GM12878 (cell line): ENCODE measurements at regions not wholly inside any gene's neighbourhood (a gene's known extent, or its start where the extent isn't known, plus 50 kb on each side); places are given as distances from the start of the nearest gene placed in this dataset.

Experiments used
- ATAC-seq: fragments of 200-7000 bp; cut with Tn5 transposase; 3 replicates; pipeline ENCODE4 v1.9.1; 2020; ENCODE audit warnings: mild to moderate bottlenecking, moderate library complexity
- BruUV-seq: library from RNA; stranded (reverse); fragments of 400-500 nt; replicated peaks from 2 replicates; lab custom pipeline; 2021; lab: Mats Ljungman, UMichigan
- CTCF ChIA-PET: fragments of 300-600 bp; sonication (Branson Sonifier 250); formaldehyde crosslinking; extraction: SDS; loops from one replicate; lab custom pipeline; 2021; ENCODE audit warnings: inconsistent platforms; lab: Yijun Ruan, JAX
- POLR2A ChIA-PET: fragments of 350-600 bp; formaldehyde crosslinking; extraction: SDS; loops from one replicate; lab custom pipeline; 2021; ENCODE audit warnings: inconsistent platforms; lab: Charles Lee
- RAD21 ChIA-PET: fragments of 300-600 bp; sonication (Branson Sonifier 250); formaldehyde crosslinking; loops from one replicate; lab custom pipeline; 2023; ENCODE audit warnings: antibody characterized with exemption; ENCODE audit not compliant: unreplicated experiment; lab: Charles Lee
- SMC1A ChIA-PET: fragments of 300-600 bp; sonication (Branson Sonifier 250); formaldehyde crosslinking; loops from one replicate; lab custom pipeline; 2023; ENCODE audit not compliant: unreplicated experiment, uncharacterized antibody; lab: Charles Lee
- DNase-seq: peaks from one replicate; pipeline ENCODE4 v3.0.0-alpha.2; 2011; ENCODE audit warnings: low read depth, low spot score
- FAIRE-seq: peaks from 3 replicates; lab custom pipeline; 2011; peaks lifted over from hg19 to GRCh38; lab: Jason Lieb, UNC
- H2AFZ ChIP-seq: 2 replicates; pipeline ENCODE4 v1.6.0; 2011; ENCODE audit warnings: low read depth, low read length, control low read depth; ENCODE audit not compliant: control insufficient read depth
- H3K27ac ChIP-seq: 2 replicates; pipeline ENCODE4 v1.5.1; 2011; ENCODE audit warnings: control low read depth; ENCODE audit not compliant: control insufficient read depth, insufficient read depth
- H3K27me3 ChIP-seq, 2 experiments: replicated peaks in 1 of 2; 2 replicates each; pipeline versions ENCODE4 v1.6.0 to v1.6.1; 2011; ENCODE audit warnings: low read length in 1 of 2; ENCODE audit not compliant: control insufficient read depth in 2 of 2, insufficient read depth in 2 of 2
- H3K36me3 ChIP-seq, 2 experiments: 2 replicates each; pipeline ENCODE4 v1.5.1; 2011; ENCODE audit warnings: low read length in 1 of 2; ENCODE audit not compliant: control insufficient read depth in 2 of 2, insufficient read depth in 2 of 2
- H3K4me1 ChIP-seq: 2 replicates; pipeline ENCODE4 v1.6.1; 2011; ENCODE audit warnings: mild to moderate bottlenecking, low read length, moderate library complexity, mixed read lengths; ENCODE audit not compliant: control insufficient read depth, insufficient read depth
- H3K4me2 ChIP-seq: 2 replicates; pipeline ENCODE4 v1.6.0; 2011; ENCODE audit warnings: control low read depth; ENCODE audit not compliant: control insufficient read depth, insufficient read depth
- H3K4me3 ChIP-seq: fragments of 200-600 bp; sonication (generic); 2 replicates; pipeline ENCODE4 v1.5.1; 2016
- H3K79me2 ChIP-seq: 2 replicates; pipeline ENCODE4 v1.6.0; 2011; ENCODE audit warnings: low read length; ENCODE audit not compliant: control insufficient read depth, insufficient read depth
- H3K9ac ChIP-seq: 2 replicates; pipeline ENCODE4 v1.8.0; 2011; ENCODE audit warnings: low read length, control low read depth, mixed read lengths; ENCODE audit not compliant: control insufficient read depth, insufficient read depth
- H3K9me3 ChIP-seq: replicated peaks from 3 replicates; pipeline ENCODE4 v1.5.1; 2011; ENCODE audit warnings: mild to moderate bottlenecking, low read length; ENCODE audit not compliant: control insufficient read depth, insufficient read depth
- H4K20me1 ChIP-seq: 2 replicates; pipeline ENCODE4 v1.6.0; 2011; ENCODE audit not compliant: control insufficient read depth, insufficient read depth
- CBX5 ChIP-seq: sonication (generic); IDR thresholded peaks from 2 replicates; pipeline ENCODE4 v1.6.1; 2016; ENCODE audit warnings: low read depth, moderate library complexity, mild to moderate bottlenecking, inconsistent platforms
- CREB1 ChIP-seq: IDR thresholded peaks from 2 replicates; pipeline ENCODE4 v1.6.1; 2012; ENCODE audit warnings: low read depth, mild to moderate bottlenecking, inconsistent platforms
- CREM ChIP-seq: IDR thresholded peaks from 2 replicates; pipeline ENCODE4 v1.6.1; 2014; ENCODE audit warnings: antibody characterized with exemption, low read depth
- E2F4 ChIP-seq: IDR thresholded peaks from 2 replicates; pipeline ENCODE4 v1.6.1; 2012; ENCODE audit warnings: low read depth, low read length, improper control_type of control experiment
- EGR1 ChIP-seq, 2 experiments: IDR thresholded peaks; 1 replicate in 1 of 2; 2 replicates in 1 of 2; pipeline ENCODE4 v1.6.1; 2011 to 2012; ENCODE audit warnings: low read depth in 2 of 2, low read length in 2 of 2, borderline replicate concordance in 1 of 2, mild to moderate bottlenecking in 1 of 2, moderate library complexity in 1 of 2
- ESRRA ChIP-seq: IDR thresholded peaks from 2 replicates; pipeline ENCODE4 v1.6.1; 2012; ENCODE audit warnings: mild to moderate bottlenecking, low read length, improper control_type of control experiment
- IRF4 ChIP-seq: IDR thresholded peaks from 2 replicates; pipeline ENCODE4 v1.6.1; 2011; ENCODE audit warnings: low read depth, low read length
- JUND ChIP-seq: IDR thresholded peaks from 2 replicates; pipeline ENCODE4 v1.6.1; 2012; ENCODE audit warnings: low read depth, mild to moderate bottlenecking, low read length, improper control_type of control experiment, moderate library complexity
- MXI1 ChIP-seq: fragments of 150-350 bp; IDR thresholded peaks from 2 replicates; pipeline ENCODE4 v1.6.1; 2011; ENCODE audit warnings: low read depth, mild to moderate bottlenecking, inconsistent platforms, low read length, improper control_type of control experiment
- MYB ChIP-seq: fragments of 150-350 bp; IDR thresholded peaks from 2 replicates; pipeline ENCODE4 v1.6.1; 2014; ENCODE audit warnings: mild to moderate bottlenecking, low read depth, low read length, borderline replicate concordance
- MYC ChIP-seq: IDR thresholded peaks from 2 replicates; pipeline ENCODE4 v1.6.1; 2011; ENCODE audit warnings: mild to moderate bottlenecking, low read length, moderate library complexity, inconsistent platforms; ENCODE audit not compliant: insufficient read depth, insufficient replicate concordance, insufficient read length, severe bottlenecking
- NFYB ChIP-seq: IDR thresholded peaks from 2 replicates; pipeline ENCODE4 v1.6.1; 2011; ENCODE audit warnings: low read depth, mild to moderate bottlenecking, low read length, improper control_type of control experiment, moderate library complexity; ENCODE audit not compliant: insufficient read depth
- NKRF ChIP-seq: fragments of 450-650 bp; conservative IDR thresholded peaks from 2 replicates; pipeline ENCODE4 v1.6.1; 2017; ENCODE audit warnings: mild to moderate bottlenecking, moderate library complexity
- PAX5 ChIP-seq: IDR thresholded peaks from 2 replicates; pipeline ENCODE4 v1.6.1; 2011; ENCODE audit warnings: low read depth, low read length, borderline replicate concordance
- RUNX3 ChIP-seq: IDR thresholded peaks from 2 replicates; pipeline ENCODE4 v1.6.1; 2012; ENCODE audit warnings: low read length, inconsistent platforms
- SUPT20H ChIP-seq: IDR thresholded peaks from 2 replicates; pipeline ENCODE4 v1.6.1; 2011; ENCODE audit warnings: low read depth, mild to moderate bottlenecking, low read length, moderate library complexity, borderline replicate concordance; ENCODE audit not compliant: control insufficient read depth
- TAF1 ChIP-seq: IDR thresholded peaks from 2 replicates; pipeline ENCODE4 v1.6.1; 2011; ENCODE audit warnings: mild to moderate bottlenecking, low read depth, low read length, borderline replicate concordance
- WGBS: methylation state at CpG from one replicate; pipeline ENCODE4 v1.1.6; 2016; ENCODE audit warnings: low lambda C conversion rate; ENCODE audit not compliant: insufficient replicate concordance, insufficient coverage; ENCODE audit errors: missing lambda C conversion rate; 5-methylcytosine and 5-hydroxymethylcytosine counted together
- in situ Hi-C: fragments of 300-500 bp; cut with MboI; formaldehyde crosslinking; loops from 9 replicates; pipeline ENCODE4 v1.14.3; 2018; ENCODE audit warnings: mixed read lengths
- intact Hi-C: fragments of 100-400 bp; cut with micrococcal nuclease; formaldehyde crosslinking; loops from one replicate; pipeline ENCODE4 v1.14.2; 2022; ENCODE audit not compliant: unreplicated experiment
- TF ChIP-seq, protein P1 (sequence below): IDR thresholded peaks from 2 replicates; pipeline ENCODE4 v1.6.1; 2011; ENCODE audit warnings: low read depth, mild to moderate bottlenecking, low read length, moderate library complexity, borderline replicate concordance; ENCODE audit errors: extremely low read depth

DNA sequence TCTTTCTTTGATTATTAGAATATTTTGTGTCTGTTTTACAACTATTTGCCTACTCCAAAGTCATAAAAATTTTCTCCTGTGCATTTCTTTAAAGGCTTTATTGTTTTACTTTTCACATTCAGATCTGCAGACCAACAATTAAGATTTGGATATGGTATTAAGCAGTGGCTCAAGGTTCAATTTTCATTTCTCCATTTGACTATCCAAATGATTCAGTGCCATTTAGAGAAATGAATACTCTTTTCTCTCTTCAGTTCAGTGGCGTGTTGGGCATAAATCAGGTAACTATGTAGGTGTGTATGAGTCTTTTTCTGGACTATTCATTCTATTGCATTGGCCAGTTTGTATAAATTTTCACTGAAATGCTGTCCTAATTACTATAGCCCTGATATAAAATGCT is 57.3 kb upstream of the IL1R1 start (continued):
- 0 out of 2 replicates have a peak, but pooled peaks have one; percentile 12 for TF ChIP-seq JUND

DNA sequence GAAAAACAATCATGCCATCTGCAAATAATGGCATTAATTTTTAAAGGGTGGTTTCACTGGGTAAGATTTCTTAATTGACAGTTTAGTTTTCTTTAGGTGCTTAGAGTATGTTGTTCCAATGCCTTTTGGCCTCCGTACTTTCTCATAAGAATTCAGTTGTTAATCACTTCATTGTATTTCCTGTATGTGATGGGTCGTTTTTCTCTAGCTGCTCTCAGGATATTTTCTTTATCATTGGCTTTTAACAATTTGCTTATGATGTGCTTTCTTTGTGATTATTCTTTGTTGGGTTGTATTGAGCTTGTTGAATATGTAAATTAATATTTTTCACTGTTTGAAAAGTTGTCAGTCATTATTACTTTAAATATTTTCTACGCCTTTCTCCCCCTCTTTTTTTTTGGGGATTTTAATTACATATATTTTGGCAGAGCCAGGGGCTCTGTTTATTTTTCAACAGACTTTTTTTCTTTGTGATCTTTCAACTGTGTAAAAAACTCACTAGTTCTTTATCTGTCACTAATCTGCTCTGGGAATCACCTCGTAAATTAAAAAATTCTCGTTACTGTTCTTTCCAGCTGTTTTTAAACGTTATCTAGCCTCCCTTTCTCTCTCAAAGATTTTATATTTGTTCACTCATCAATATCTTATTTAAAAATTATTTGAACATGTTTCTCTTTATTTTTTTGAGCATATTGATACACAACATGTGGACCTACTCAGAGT is 56.2 kb upstream of the IL1R1 start:
- FAIRE-seq: no peak
- intact Hi-C loops: no loop called here

More for the DNA sequence above, 56.2 kb upstream of the IL1R1 start:
- no TSS peak for BruUV-seq
- no peak for DNase-seq
- RAD21 ChIA-PET: interaction anchor here (0.9 to 4.0 kb wide), 10 partner anchors 12 to 202 kb away, joined by 3 to 25 read pairs (median 10); no protein-coding TSS in a partner anchor
- in situ Hi-C loops: no loop called here
- Histone ChIP-seq H3K36me3 (no peaks in the 10 kb centered on the region), H3K79me2 (no peaks in the 10 kb centered on the region), H3K27me3 (no peaks in the 10 kb centered on the region), H3K9ac (no peak overlapping the region), H4K20me1 (no peaks in the 10 kb centered on the region), H3K27ac (no peak overlapping the region), H3K4me1 (peaks cover 17% of the 10 kb centered on the region), H3K4me3 (no peak overlapping the region), H2AFZ (no peak overlapping the region), H3K9me3 (peaks cover 5% of the 10 kb centered on the region; the same call in 2 of the 3 replicates), H3K4me2 (no peak overlapping the region)
- ATAC-seq: no peak
- CTCF ChIA-PET: interaction anchor here (0.9 to 1.7 kb wide), 10 partner anchors 11 to 154 kb away, joined by 3 to 8 read pairs (median 4); no protein-coding TSS in a partner anchor
- 39% methylated on average over 6 of the region's 6 CpGs for WGBS
- TF ChIP-seq NFYB: no peak
- TF ChIP-seq NKRF: no peak
- TF ChIP-seq JUND: no peak
- TF ChIP-seq E2F4: no peak
- TF ChIP-seq MXI1: no peak
- no peak for TF ChIP-seq PAX5
- TF ChIP-seq, protein P1, sequence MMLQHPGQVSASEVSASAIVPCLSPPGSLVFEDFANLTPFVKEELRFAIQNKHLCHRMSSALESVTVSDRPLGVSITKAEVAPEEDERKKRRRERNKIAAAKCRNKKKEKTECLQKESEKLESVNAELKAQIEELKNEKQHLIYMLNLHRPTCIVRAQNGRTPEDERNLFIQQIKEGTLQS: no peak
- no peak for TF ChIP-seq CREM
- no peak for TF ChIP-seq EGR1 (IDR thresholded peaks at IDR 0.05; ENCODE audit: borderline replicate concordance in 1 of 2, low read depth in 2 of 2, low read length in 2 of 2)
- TF ChIP-seq CREB1: no peak
- TF ChIP-seq RUNX3: no peak
- TF ChIP-seq TAF1: no peak
- no peak for TF ChIP-seq MYC
- no peak for TF ChIP-seq CBX5
- TF ChIP-seq SUPT20H: no peak
- no peak for TF ChIP-seq MYB
- TF ChIP-seq IRF4: no peak
- no peak for TF ChIP-seq ESRRA
- SMC1A ChIA-PET: interaction anchor here (0.7 to 9.3 kb wide), 20 partner anchors 11 to 154 kb away, joined by 3 to 54 read pairs (median 4); no protein-coding TSS in a partner anchor
- POLR2A ChIA-PET: interaction anchor here (0.6 to 2.6 kb wide), 4 partner anchors 10 to 31 kb away, joined by 3 to 16 read pairs (median 4); no protein-coding TSS in a partner anchor
